ENCODE measurements at regions not wholly inside any gene's neighbourhood (a gene's known extent, or its start where the extent isn't known, plus 50 kb on each side); places are given as distances from the start of the nearest gene placed in this dataset.

- TF ChIP-seq TAF1 (IDR thresholded peaks at IDR 0.05; ENCODE audit: borderline replicate concordance, insufficient read depth, low read length) (no peak), POLR2AphosphoS5 (IDR thresholded peaks at IDR 0.05; ENCODE audit: low read depth, low read length) (no peak), REST (IDR thresholded peaks at IDR 0.05; ENCODE audit: insufficient read depth in 1 of 2, low read depth in 2 of 2, low read length in 2 of 2) (no peak), SIN3A (IDR thresholded peaks at IDR 0.05; ENCODE audit: borderline replicate concordance, insufficient read depth, low read length) (no peak)
Measured at GRCh38 chr6:164414695-164415094, 894.7 kb downstream of the C6orf118 start.
